Mucosa of descending colon (tissue), 3 donors: ENCODE measurements at regions not wholly inside any gene's neighbourhood (a gene's known extent, or its start where the extent isn't known, plus 50 kb on each side); places are given as distances from the start of the nearest gene placed in this dataset.

Source experiments
- ATAC-seq: fragments of 200-7000 bp; cut with Tn5 transposase; one replicate; pipeline ENCODE4 v1.9.1; 2020; ENCODE audit warnings: mild to moderate bottlenecking, moderate library complexity
- DNase-seq, 3 donors: peaks; one replicate each; pipeline ENCODE4 v3.0.0-alpha.2; 2020
- H3K36me3 ChIP-seq: fragments of 200-600 bp; one replicate; pipeline ENCODE4 v1.8.0; 2021; ENCODE audit warnings: low read depth, mild to moderate bottlenecking
- H3K4me1 ChIP-seq: fragments of 200-600 bp; one replicate; pipeline ENCODE4 v1.8.0; 2021; ENCODE audit warnings: low read depth, mild to moderate bottlenecking
- H3K4me3 ChIP-seq: fragments of 200-600 bp; one replicate; pipeline ENCODE4 v1.8.0; 2021; ENCODE audit warnings: mild to moderate bottlenecking
- H3K9me3 ChIP-seq: fragments of 200-600 bp; one replicate; pipeline ENCODE4 v1.8.0; 2021; ENCODE audit warnings: mild to moderate bottlenecking
- intact Hi-C, 2 donors: fragments of 100-400 bp; cut with DNase I in 1 of 2; cut with micrococcal nuclease in 1 of 2; formaldehyde crosslinking; loops; one replicate each; pipeline versions ENCODE4 v1.11.0 to v1.11.1; 2022; cut with DNase I, micrococcal nuclease
- TF ChIP-seq, protein P1 (sequence below): fragments of 200-600 bp; IDR thresholded peaks from one replicate; pipeline ENCODE4 v1.8.0; 2022; ENCODE audit warnings: antibody characterized with exemption, mild to moderate bottlenecking
- donor health status: DM: no; HTN: no; CAD: no; lungs with moderate emphysema.
- donor health status: DM: no; HTN: no; CAD: no.
- donor health status: DM: no; HTN: yes; CAD: no.

DNA sequence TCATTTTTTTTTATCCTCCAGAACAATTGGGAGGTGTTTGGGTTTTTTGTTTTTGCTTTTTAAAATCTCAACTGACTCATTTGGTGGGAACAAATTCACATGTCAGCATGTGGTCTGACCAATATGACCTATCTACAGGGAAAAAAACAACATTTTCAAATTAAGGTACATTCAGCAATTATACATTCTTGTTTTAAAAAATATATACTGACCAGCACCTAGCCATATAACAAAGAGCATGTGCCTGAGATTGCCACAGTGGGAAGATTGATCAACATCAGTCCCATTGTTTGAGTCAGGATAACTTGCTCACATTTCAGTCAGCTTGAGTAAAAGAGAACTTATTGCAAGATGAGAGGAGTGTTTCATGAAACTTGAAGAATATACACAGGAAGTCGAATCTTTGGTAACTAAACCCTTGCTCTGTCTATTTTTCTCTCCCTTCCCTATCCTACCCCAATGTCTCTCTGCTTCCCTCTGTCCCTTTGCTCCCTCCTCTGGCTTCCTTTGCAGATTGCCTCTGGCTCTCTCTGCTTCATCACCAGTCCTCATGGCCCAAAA, 163.2 kb upstream of the TAB2 start:
- Histone ChIP-seq H3K36me3 (no peaks in the 10 kb centered on the region), H3K9me3 (no peaks in the 10 kb centered on the region), H3K4me3 (no peak overlapping the region), H3K4me1 (no peaks in the 10 kb centered on the region)
- no peak for DNase-seq
- TF ChIP-seq, protein P1, sequence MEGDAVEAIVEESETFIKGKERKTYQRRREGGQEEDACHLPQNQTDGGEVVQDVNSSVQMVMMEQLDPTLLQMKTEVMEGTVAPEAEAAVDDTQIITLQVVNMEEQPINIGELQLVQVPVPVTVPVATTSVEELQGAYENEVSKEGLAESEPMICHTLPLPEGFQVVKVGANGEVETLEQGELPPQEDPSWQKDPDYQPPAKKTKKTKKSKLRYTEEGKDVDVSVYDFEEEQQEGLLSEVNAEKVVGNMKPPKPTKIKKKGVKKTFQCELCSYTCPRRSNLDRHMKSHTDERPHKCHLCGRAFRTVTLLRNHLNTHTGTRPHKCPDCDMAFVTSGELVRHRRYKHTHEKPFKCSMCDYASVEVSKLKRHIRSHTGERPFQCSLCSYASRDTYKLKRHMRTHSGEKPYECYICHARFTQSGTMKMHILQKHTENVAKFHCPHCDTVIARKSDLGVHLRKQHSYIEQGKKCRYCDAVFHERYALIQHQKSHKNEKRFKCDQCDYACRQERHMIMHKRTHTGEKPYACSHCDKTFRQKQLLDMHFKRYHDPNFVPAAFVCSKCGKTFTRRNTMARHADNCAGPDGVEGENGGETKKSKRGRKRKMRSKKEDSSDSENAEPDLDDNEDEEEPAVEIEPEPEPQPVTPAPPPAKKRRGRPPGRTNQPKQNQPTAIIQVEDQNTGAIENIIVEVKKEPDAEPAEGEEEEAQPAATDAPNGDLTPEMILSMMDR, result no peak
- intact Hi-C loops, result no loop called here
- no peak for ATAC-seq

DNA sequence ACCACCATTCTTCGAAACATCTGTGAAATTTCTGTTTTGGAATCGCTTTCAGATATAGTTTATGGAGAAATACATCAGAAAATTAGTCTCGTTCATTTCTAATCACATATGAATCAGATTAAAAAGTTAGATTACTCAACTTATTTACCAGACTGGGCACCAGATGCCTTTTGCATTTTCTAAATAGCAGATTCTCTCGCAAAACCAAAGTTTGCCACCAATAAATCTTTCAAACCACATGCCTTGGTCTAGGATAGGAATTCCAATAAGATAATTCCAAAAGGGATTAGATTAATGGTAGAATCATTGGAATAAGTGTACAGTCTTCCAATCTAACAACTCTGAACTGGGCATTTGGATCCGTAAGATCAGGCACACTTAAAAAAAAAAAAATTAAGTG, 160.4 kb upstream of the TAB2 start:
- Histone ChIP-seq H3K4me3 (no peak overlapping the region), H3K9me3 (no peaks in the 10 kb centered on the region), H3K4me1 (no peaks in the 10 kb centered on the region), H3K36me3 (no peaks in the 10 kb centered on the region)
- TF ChIP-seq, protein P1, result no peak
- DNase-seq (no peak), ATAC-seq (no peak)
- intact Hi-C loops, result no loop called here

DNA sequence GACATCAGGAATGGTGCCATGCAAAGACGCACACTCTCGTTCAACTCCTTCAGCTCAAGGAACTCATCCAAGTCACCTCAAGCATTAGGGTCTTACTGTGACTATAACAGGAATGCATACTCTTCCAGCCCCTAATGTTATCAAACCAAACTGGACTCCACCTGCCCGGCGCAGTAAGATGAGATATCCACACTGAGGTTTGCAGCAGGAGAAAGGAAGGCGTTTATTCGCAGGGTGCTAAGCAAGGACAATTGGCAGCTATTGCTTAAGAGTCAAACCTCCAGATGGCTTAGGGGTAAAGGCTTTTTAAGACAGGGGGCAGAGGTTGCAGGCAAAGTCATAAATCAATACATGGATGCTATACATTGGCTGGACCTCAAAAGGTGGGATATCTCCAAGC, 159.4 kb upstream of the TAB2 start:
- no peaks in the 10 kb centered on the region for H3K36me3 ChIP-seq
- intact Hi-C loops, result no loop called here
- H3K4me1 ChIP-seq, result no peaks in the 10 kb centered on the region
- no peaks in the 10 kb centered on the region for H3K9me3 ChIP-seq
- DNase-seq (no peak), ATAC-seq (no peak)
- TF ChIP-seq, protein P1, result no peak
- no peak overlapping the region for H3K4me3 ChIP-seq

DNA sequence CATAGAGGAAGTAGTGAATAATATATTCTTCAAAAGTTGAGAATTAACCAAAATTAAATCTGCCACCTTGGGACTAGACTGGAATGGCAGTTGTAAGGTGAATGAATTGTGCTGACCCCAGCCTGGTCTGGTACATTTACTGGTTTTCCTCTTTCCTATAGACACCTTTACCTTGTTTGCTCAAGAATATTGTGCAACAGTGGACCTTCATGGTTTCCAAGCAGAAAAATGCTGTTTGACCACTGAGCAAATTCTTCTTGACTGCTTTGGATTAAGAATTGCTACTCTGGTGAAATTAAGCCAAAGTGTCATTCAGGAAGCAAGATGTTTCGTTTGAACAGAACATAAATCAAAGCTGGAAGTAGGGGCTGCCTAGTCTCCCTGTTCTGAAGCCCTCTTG, 156.6 kb upstream of the TAB2 start:
- Histone ChIP-seq H3K9me3 (no peaks in the 10 kb centered on the region), H3K36me3 (no peaks in the 10 kb centered on the region), H3K4me1 (no peaks in the 10 kb centered on the region), H3K4me3 (no peak overlapping the region)
- intact Hi-C loops, result no loop called here
- TF ChIP-seq, protein P1, result no peak
- ATAC-seq, result no peak
- DNase-seq, result no peak

DNA sequence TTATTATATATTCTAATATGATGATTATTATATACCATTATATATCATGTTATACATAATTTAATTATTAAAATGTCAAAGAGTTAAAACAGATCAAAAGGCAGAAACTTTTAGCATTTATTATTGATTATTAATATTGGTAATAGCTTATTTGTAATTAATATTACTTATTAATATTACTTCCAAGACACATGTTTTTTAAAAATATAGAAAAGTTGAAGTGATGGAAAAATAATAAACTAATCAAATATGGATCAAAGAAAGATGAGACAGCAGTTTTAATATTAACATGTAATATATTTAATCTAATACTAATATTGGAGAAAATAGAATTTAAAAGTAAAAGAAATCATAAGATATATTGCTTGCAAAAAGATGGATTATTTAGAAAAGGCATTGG, 154.6 kb upstream of the TAB2 start:
- no peaks in the 10 kb centered on the region for H3K36me3 ChIP-seq
- no peaks in the 10 kb centered on the region for H3K9me3 ChIP-seq
- TF ChIP-seq, protein P1, result no peak
- H3K4me3 ChIP-seq, result no peak overlapping the region
- no peaks in the 10 kb centered on the region for H3K4me1 ChIP-seq
- intact Hi-C loops, result no loop called here
- DNase-seq (no peak), ATAC-seq (no peak)

DNA sequence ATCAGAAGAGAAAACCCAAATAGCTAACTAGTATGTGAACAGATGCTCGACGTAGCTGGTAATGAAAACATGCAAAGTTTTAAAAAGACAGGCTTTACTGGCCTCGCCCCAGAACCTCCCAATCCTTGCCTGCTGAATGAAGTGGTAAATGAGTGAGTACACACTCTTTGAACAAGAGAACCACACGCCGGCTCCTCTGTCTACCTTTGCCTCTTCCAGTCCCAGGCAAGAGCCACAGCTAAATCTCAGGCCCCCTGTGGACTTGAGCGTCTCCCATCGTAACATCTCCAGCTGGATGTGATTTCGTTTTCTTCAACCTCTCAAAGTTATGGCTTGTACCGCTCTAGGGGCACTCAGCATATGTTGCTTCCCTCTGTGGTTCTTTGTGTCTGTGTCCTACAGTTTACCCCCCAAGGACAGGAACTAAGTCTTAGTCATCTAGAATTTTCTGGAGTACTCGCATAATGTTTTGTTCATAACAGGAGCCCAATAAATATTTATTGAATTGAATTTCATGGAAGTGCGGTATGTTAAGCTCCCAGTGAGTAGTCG, 153.2 kb upstream of the TAB2 start:
- no peaks in the 10 kb centered on the region for H3K4me1 ChIP-seq
- DNase-seq (no peak), ATAC-seq (no peak)
- TF ChIP-seq, protein P1, result no peak
- H3K9me3 ChIP-seq, result no peaks in the 10 kb centered on the region
- no peak overlapping the region for H3K4me3 ChIP-seq
- no peaks in the 10 kb centered on the region for H3K36me3 ChIP-seq
- intact Hi-C loops, result no loop called here
